HL-60 (cell line): ENCODE measurements at regions not wholly inside any gene's neighbourhood (a gene's known extent, or its start where the extent isn't known, plus 50 kb on each side); places are given as distances from the start of the nearest gene placed in this dataset.

Experiments
- DNase-seq, 2 experiments: peaks; one replicate each; pipeline ENCODE4 v3.0.0-alpha.2; 2010 to 2020; ENCODE audit warnings: low read depth in 1 of 2, low spot score in 1 of 2
- H3K27ac ChIP-seq: fragments of 250-450 bp; sonication (Bioruptor Pico); replicated peaks from 2 replicates; pipeline ENCODE4 v1.5.1; 2020; ENCODE audit warnings: mild to moderate bottlenecking, moderate library complexity
- H3K27me3 ChIP-seq: fragments of 250-450 bp; sonication (Bioruptor Pico); 2 replicates; pipeline ENCODE4 v1.5.1; 2021; ENCODE audit warnings: mild to moderate bottlenecking, moderate library complexity; ENCODE audit not compliant: insufficient read depth, poor library complexity, severe bottlenecking
- H3K4me3 ChIP-seq: replicated peaks from 2 replicates; pipeline ENCODE4 v1.5.1; 2011; ENCODE audit warnings: mild to moderate bottlenecking, control low read depth, low read length; ENCODE audit not compliant: insufficient read depth
- CTCF ChIP-seq: IDR thresholded peaks from one replicate; pipeline ENCODE4 v1.5.1; 2011; ENCODE audit warnings: low read length, control low read depth, inconsistent platforms; ENCODE audit not compliant: insufficient read depth
- GABPA ChIP-seq: IDR thresholded peaks from 2 replicates; pipeline ENCODE4 v1.6.1; 2012; ENCODE audit warnings: low read depth
- POLR2AphosphoS5 ChIP-seq: IDR thresholded peaks from 2 replicates; pipeline ENCODE4 v1.6.1; 2012; ENCODE audit warnings: low read depth
- SPI1 ChIP-seq: IDR thresholded peaks from 2 replicates; pipeline ENCODE4 v1.6.1; 2012; ENCODE audit warnings: low read depth, mild to moderate bottlenecking, borderline replicate concordance
- TF ChIP-seq, protein P1 (sequence below): IDR thresholded peaks from 2 replicates; pipeline ENCODE4 v1.6.1; 2012; ENCODE audit warnings: low read depth; ENCODE audit not compliant: insufficient replicate concordance

DNA sequence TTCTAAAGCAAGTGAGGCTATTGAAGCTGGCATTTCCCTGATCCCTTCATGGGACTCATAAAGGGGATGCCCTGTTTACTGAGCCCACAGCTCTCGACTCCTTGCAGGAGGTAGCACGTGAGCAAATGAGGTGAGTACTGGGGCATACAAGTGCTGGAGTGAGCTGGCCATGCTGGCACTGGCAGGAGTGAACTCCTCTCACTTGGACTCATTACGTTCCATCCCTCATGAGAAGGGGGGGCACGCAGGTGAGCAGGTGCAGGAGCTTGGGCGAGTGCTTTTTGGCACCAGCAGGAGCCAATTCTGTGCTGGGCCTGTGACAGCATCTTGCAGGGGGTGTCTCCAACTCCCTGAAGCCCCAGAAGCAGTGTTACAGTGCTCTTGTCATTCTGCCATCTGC is 337.1 kb upstream of the CA10 start:
- H3K27ac ChIP-seq, result no peak overlapping the region
- H3K4me3 ChIP-seq, result no peak overlapping the region
- no peaks in the 10 kb centered on the region for H3K27me3 ChIP-seq
- no peak for DNase-seq
- TF ChIP-seq GABPA (no peak), SPI1 (no peak), POLR2AphosphoS5 (no peak), CTCF (no peak)
- TF ChIP-seq, protein P1, sequence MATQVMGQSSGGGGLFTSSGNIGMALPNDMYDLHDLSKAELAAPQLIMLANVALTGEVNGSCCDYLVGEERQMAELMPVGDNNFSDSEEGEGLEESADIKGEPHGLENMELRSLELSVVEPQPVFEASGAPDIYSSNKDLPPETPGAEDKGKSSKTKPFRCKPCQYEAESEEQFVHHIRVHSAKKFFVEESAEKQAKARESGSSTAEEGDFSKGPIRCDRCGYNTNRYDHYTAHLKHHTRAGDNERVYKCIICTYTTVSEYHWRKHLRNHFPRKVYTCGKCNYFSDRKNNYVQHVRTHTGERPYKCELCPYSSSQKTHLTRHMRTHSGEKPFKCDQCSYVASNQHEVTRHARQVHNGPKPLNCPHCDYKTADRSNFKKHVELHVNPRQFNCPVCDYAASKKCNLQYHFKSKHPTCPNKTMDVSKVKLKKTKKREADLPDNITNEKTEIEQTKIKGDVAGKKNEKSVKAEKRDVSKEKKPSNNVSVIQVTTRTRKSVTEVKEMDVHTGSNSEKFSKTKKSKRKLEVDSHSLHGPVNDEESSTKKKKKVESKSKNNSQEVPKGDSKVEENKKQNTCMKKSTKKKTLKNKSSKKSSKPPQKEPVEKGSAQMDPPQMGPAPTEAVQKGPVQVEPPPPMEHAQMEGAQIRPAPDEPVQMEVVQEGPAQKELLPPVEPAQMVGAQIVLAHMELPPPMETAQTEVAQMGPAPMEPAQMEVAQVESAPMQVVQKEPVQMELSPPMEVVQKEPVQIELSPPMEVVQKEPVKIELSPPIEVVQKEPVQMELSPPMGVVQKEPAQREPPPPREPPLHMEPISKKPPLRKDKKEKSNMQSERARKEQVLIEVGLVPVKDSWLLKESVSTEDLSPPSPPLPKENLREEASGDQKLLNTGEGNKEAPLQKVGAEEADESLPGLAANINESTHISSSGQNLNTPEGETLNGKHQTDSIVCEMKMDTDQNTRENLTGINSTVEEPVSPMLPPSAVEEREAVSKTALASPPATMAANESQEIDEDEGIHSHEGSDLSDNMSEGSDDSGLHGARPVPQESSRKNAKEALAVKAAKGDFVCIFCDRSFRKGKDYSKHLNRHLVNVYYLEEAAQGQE, result no peak

DNA sequence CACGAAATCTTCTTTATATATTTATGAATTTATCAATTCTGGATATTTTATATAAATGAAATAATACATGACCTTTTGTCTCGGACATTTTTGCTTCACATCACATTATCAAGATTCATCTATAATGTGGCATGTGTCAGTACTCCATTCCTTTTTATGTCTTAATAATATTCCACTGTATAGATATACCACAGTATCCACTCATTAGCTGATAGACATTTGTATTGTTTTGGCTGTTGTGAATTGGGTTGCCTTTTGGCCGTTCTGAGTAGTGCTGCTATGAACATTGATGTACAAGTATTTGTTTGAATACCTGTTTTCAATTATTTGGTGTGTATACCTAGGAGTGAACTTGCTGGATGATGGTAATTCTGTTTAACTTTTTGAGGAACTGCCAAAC is 323.8 kb upstream of the CA10 start:
- TF ChIP-seq GABPA (no peak), POLR2AphosphoS5 (no peak), CTCF (no peak)
- TF ChIP-seq, protein P1, result no peak
- Histone ChIP-seq H3K27ac (no peak overlapping the region), H3K27me3 (no peaks in the 10 kb centered on the region), H3K4me3 (no peak overlapping the region)
- no peak for DNase-seq

DNA sequence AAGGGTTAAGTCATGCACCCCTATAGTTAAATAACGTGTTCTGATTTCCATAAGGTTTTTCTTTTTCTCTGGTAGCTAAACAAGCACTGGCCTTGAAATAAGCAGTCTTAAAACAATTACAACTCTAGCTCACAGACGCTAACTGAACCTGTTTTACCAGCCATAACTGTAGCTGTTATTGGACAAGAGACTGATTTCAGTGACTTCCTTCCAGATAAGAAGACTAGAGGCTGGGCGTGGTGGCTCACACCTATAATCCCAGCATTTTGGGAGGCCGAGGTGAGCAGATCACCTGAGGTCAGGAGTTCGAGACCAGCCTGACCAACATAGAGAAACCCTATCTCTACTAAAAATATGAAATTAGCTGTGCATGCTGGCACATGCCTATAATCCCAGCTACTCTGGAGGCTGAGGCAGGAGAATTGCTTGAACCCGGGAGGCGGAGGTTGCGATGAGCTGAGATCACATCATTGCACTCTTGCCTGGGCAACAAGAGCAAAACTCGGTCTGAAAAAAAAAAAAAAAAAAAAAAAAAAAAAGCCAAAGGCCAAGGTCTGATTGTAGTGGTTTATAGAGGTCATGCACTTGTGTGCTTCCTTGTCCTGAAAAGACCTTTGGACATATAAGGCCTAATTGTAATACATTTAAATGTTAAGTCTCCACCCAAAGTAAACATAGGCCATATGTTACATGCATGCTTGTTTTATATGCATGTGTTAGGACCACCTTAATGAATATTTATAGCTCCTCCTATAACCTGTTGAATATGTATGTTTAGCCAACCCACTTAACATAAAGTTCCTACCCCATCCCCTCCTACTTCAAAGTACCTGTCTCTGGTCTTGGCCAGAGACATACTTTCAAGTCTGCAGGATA is 319.5 kb upstream of the CA10 start:
- TF ChIP-seq GABPA (no peak), CTCF (no peak), SPI1 (no peak), POLR2AphosphoS5 (no peak)
- TF ChIP-seq, protein P1, result no peak
- Histone ChIP-seq H3K4me3 (no peak overlapping the region), H3K27ac (no peak overlapping the region), H3K27me3 (no peaks in the 10 kb centered on the region)
- DNase-seq, result no peak
